Spleen (tissue), 7 donors: ENCODE measurements at regions not wholly inside any gene's neighbourhood (a gene's known extent, or its start where the extent isn't known, plus 50 kb on each side); places are given as distances from the start of the nearest gene placed in this dataset.

Experiments used
- POLR2A ChIP-seq, 3 donors: fragments of 450-650 bp; IDR thresholded peaks; one replicate each; pipeline ENCODE4 v1.5.1; 2017; ENCODE audit warnings: antibody characterized with exemption in 3 of 3, mild to moderate bottlenecking in 1 of 3
- POLR2AphosphoS5 ChIP-seq, 3 donors: sonication (generic); formaldehyde crosslinking; IDR thresholded peaks; one replicate each; pipeline ENCODE4 v1.5.1; 2017; ENCODE audit warnings: antibody characterized with exemption in 3 of 3
- TF ChIP-seq, protein P1 (sequence below), 11 experiments: fragments of 200-600 bp in 7 of 11; fragments of 450-650 bp in 4 of 11; sonication (generic) in 4 of 11; IDR thresholded peaks in 8 of 11; conservative IDR thresholded peaks in 3 of 11; 1 replicate in 7 of 11; 2 replicates in 4 of 11; pipeline versions ENCODE4 v1.4.0 to v1.8.0; 2016 to 2021; ENCODE audit warnings: antibody characterized with exemption in 11 of 11, inconsistent platforms in 4 of 11, mild to moderate bottlenecking in 1 of 11
- donor health status: DM: no; HTN: no; CAD: no; lungs with moderate emphysema.
- donor health status: DM: no; HTN: no; CAD: no.
- donor health status: DM: no; HTN: no; CAD: no.

DNA sequence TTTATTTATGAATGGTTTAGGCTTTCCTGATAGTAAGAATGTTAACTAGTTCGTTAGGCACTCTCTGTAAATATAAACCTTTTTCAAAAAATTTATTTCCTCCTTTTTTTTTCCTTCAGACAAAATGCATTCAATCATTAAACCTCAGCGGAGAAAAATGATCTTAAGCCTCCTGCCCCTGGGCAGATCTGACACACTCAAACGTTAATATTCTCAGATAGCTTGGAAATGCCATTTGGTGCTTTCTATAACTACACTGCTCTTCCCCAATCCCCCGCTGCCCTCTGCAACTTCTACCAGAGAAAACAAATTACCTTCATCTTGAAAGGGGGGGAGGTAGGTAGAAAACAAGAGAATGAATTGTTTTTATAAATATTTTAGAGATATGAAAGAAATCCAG lies 521.2 kb downstream of the MED13L start:
- no peak for TF ChIP-seq POLR2A (IDR thresholded peaks at IDR 0.05)
- TF ChIP-seq, protein P1, sequence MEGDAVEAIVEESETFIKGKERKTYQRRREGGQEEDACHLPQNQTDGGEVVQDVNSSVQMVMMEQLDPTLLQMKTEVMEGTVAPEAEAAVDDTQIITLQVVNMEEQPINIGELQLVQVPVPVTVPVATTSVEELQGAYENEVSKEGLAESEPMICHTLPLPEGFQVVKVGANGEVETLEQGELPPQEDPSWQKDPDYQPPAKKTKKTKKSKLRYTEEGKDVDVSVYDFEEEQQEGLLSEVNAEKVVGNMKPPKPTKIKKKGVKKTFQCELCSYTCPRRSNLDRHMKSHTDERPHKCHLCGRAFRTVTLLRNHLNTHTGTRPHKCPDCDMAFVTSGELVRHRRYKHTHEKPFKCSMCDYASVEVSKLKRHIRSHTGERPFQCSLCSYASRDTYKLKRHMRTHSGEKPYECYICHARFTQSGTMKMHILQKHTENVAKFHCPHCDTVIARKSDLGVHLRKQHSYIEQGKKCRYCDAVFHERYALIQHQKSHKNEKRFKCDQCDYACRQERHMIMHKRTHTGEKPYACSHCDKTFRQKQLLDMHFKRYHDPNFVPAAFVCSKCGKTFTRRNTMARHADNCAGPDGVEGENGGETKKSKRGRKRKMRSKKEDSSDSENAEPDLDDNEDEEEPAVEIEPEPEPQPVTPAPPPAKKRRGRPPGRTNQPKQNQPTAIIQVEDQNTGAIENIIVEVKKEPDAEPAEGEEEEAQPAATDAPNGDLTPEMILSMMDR (IDR thresholded peaks at IDR 0.05 in 8 of 11, conservative IDR thresholded peaks at IDR 0.05 in 3 of 11), result no peak
- TF ChIP-seq POLR2AphosphoS5 (IDR thresholded peaks at IDR 0.05), result no peak
